ENCODE measurements at regions not wholly inside any gene's neighbourhood (a gene's known extent, or its start where the extent isn't known, plus 50 kb on each side); places are given as distances from the start of the nearest gene placed in this dataset.

DNA sequence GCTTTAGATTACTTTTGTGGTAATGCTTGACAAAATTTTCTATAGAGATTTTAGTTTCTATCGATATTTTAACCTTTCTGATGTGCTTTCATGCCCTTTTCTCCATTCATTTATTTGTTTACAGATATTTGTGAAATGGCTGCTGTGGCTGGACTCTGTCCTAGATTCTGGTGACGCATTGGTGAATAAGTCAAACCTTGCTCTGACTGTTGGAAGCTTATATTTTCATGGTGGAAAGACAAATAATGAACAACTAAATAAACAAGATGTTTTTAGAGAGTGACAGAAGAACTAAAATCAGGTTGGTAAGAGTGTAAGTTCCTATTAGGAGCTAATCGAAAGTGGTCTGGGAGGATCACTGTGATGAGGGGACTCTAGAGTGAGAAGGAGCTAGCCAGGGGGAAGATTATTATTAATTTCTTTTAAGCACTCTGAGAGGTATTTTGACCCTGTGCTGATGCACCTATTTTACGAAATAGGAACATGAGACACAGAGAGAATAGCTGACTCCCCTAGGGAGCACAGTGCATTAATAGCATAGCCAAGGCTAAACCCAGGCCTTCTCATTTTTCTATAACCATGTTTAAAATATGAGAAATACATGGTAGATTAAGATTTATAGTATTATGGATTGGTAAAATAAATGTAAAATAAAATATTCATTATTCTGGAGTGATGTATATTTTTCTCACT, 411.9 kb upstream of the ARRDC3 start:
- TF ChIP-seq SPI1 (IDR thresholded peaks at IDR 0.05; ENCODE audit: borderline replicate concordance, low read depth) (no peak), POLR2AphosphoS5 (IDR thresholded peaks at IDR 0.05; ENCODE audit: low read depth) (no peak), GABPA (IDR thresholded peaks at IDR 0.05; ENCODE audit: low read depth) (no peak)
- TF ChIP-seq, protein P1, sequence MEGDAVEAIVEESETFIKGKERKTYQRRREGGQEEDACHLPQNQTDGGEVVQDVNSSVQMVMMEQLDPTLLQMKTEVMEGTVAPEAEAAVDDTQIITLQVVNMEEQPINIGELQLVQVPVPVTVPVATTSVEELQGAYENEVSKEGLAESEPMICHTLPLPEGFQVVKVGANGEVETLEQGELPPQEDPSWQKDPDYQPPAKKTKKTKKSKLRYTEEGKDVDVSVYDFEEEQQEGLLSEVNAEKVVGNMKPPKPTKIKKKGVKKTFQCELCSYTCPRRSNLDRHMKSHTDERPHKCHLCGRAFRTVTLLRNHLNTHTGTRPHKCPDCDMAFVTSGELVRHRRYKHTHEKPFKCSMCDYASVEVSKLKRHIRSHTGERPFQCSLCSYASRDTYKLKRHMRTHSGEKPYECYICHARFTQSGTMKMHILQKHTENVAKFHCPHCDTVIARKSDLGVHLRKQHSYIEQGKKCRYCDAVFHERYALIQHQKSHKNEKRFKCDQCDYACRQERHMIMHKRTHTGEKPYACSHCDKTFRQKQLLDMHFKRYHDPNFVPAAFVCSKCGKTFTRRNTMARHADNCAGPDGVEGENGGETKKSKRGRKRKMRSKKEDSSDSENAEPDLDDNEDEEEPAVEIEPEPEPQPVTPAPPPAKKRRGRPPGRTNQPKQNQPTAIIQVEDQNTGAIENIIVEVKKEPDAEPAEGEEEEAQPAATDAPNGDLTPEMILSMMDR (IDR thresholded peaks at IDR 0.05; ENCODE audit: insufficient read depth, low read length) = no peak
- TF ChIP-seq, protein P2, sequence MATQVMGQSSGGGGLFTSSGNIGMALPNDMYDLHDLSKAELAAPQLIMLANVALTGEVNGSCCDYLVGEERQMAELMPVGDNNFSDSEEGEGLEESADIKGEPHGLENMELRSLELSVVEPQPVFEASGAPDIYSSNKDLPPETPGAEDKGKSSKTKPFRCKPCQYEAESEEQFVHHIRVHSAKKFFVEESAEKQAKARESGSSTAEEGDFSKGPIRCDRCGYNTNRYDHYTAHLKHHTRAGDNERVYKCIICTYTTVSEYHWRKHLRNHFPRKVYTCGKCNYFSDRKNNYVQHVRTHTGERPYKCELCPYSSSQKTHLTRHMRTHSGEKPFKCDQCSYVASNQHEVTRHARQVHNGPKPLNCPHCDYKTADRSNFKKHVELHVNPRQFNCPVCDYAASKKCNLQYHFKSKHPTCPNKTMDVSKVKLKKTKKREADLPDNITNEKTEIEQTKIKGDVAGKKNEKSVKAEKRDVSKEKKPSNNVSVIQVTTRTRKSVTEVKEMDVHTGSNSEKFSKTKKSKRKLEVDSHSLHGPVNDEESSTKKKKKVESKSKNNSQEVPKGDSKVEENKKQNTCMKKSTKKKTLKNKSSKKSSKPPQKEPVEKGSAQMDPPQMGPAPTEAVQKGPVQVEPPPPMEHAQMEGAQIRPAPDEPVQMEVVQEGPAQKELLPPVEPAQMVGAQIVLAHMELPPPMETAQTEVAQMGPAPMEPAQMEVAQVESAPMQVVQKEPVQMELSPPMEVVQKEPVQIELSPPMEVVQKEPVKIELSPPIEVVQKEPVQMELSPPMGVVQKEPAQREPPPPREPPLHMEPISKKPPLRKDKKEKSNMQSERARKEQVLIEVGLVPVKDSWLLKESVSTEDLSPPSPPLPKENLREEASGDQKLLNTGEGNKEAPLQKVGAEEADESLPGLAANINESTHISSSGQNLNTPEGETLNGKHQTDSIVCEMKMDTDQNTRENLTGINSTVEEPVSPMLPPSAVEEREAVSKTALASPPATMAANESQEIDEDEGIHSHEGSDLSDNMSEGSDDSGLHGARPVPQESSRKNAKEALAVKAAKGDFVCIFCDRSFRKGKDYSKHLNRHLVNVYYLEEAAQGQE (IDR thresholded peaks at IDR 0.05; ENCODE audit: insufficient replicate concordance, low read depth) = no peak

Data from HL-60 (cell line).